NCI-H82 treated with DMSO at 0.1 percent for 48 hours (cell line): ENCODE measurements at regions not wholly inside any gene's neighbourhood (a gene's known extent, or its start where the extent isn't known, plus 50 kb on each side); places are given as distances from the start of the nearest gene placed in this dataset.

Experiments
- DNase-seq: peaks from one replicate; lab custom pipeline; 2025; ENCODE audit not compliant: unreplicated experiment; lab: John Stamatoyannopoulos, UW

DNA sequence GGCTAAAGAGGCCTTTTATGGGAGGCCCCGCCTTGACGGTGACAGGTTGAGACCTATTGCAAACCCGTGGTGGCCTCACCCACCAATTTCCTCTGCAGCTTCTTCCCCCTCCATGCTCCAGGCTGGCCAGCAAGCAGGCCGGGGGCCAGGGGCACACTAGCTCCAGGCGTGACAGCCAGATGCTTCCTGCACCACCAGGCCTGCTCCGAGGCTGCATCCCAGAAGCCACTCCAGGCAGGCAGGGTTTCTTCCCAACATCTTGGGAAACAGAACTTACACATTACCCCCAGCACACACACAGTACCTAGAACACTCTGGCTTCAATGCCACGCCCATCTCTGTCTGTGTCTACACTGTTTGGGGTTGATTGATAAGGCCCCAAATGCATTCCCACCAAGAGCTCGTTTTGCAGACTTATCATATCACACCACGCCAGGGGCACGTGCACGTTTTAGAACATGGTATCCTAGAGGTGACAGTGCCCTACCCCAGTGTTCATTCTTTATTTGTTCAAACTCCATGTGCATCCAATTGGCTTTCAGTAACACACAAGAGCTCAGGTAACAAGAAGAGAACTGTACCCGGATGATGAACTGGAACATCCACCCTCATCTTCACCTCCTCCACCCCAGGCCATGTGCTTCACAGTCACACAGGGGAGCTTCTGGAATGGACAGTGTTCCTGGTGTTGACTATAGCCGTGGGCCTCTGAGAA, 221.4 kb upstream of the RREB1 start:
- no peak for DNase-seq

GRCh38 chr6:6886886-6887285, 220.9 kb upstream of the RREB1 start:
- no peak for DNase-seq

DNA sequence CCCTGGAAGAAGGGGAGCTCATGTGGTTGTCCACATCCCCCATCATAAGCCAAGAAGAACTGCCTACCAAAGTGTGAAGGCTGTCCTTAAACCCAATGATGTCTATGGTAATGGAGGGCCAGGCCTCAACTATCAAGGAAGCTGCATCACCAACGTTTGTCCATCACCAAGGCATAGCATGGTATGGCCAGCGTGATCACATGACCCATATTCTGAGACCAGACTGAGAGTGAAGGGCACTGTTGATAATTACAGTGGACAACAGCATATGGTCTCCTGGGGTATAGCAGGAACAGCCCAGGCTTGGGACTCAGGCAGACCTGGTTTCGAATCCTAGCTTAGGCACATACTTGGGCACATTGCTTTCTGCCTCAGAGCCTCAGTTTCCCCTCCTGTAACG, 218.2 kb upstream of the RREB1 start:
- no peak for DNase-seq

DNA sequence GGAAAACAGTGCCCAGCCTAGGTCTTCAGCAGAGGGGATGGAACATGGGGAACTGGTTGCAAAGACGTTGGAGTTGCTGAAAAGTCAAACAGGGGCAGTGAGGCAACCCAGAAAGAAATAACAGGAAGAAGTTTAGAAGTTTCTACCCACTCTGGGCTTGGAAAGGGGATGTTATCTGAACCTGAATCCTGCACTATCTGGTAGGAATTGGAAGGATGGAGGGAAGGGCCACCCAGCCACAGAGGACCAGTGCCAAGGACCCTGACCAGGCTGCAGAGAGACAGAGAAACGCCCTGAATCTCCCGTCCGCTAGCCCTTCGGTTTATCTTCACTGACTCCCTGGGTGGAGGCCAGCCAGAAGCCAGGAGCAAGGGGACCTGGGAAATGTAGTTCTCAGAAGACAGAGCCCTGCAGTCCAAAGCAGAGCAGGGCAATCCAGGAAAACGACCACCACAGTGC, 217.3 kb upstream of the RREB1 start:
- DNase-seq, result no peak

GRCh38 chr6:6891125-6891721, 216.5 kb upstream of the RREB1 start:
- no peak for DNase-seq

- DNase-seq, result no peak
Measured at GRCh38 chr6:6891949-6892461, 215.8 kb upstream of the RREB1 start.

GRCh38 chr6:6892744-6893583, 214.8 kb upstream of the RREB1 start:
- no peak for DNase-seq

DNA sequence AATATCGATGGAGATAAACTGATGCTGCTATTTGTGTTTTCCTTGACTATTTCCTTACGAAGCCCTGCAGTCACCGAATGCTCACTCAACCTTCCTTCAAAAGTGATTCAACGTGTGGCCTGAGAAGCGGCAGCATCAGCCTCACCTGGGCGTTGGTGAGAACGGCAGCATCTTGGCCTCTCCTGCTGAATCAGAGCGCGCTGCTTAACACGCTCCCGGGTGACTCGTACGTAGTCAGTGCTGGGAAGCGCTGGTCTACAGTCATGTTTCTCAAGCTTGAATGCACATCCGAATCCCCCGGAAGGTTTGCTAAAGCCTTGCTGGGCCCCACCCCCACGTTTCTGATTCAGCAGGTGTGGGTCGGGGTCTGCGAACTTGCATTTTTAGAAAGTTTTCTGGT, 214.1 kb upstream of the RREB1 start:
- no peak for DNase-seq

DNA sequence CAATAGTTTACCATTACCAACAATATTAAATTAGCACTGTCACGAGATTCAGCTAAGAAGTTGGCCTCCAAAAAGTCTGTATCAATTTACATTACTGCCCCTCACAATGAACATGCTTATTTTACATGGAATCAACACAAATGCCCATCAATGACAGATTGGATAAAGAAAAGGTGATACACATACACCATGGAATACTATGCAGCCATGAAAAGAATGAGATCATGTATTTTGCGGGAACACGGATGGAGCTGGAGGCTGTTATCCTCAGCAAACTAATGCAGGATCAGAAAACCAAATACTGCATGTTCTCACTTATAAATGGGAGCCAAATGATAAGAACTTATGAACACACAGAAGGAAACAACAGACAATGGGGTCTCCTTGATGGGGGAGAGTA, 211.8 kb upstream of the RREB1 start:
- DNase-seq, result no peak

- no peak for DNase-seq
Measured at GRCh38 chr6:6897140-6897539, 210.6 kb upstream of the RREB1 start.

- DNase-seq, result no peak
Measured at GRCh38 chr6:6900569-6901204, 207.1 kb upstream of the RREB1 start.

- no peak for DNase-seq
Measured at GRCh38 chr6:6901205-6901719, 206.5 kb upstream of the RREB1 start.

- no peak for DNase-seq
Measured at GRCh38 chr6:6901945-6902344, 205.8 kb upstream of the RREB1 start.

DNA sequence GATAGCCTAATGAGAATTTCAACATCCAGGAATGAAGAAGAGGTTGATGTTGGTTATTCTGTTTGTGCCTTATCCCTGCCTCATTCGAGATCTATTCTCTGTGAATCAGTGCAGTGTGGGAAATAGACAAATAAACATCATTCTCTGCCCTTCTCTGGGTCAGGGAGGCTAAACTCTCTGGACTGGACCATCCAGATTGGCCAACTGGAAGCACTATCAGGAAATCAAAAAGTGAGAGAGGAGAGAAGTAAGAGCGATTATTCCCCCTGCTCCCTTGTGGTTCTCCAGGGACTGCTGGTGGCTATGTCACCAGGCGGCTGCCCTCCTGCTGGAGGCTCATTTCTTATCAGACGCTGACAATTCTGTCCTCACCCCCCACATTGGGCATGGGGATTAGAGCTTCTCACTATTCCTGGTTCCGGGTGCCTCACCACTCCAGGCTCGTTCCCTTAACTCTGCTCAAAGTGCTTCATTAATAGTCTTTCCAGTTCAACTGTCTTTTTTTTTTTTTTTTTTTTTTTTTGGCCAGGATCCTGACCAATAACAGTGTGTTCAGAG, 201.7 kb upstream of the RREB1 start:
- no peak for DNase-seq

DNA sequence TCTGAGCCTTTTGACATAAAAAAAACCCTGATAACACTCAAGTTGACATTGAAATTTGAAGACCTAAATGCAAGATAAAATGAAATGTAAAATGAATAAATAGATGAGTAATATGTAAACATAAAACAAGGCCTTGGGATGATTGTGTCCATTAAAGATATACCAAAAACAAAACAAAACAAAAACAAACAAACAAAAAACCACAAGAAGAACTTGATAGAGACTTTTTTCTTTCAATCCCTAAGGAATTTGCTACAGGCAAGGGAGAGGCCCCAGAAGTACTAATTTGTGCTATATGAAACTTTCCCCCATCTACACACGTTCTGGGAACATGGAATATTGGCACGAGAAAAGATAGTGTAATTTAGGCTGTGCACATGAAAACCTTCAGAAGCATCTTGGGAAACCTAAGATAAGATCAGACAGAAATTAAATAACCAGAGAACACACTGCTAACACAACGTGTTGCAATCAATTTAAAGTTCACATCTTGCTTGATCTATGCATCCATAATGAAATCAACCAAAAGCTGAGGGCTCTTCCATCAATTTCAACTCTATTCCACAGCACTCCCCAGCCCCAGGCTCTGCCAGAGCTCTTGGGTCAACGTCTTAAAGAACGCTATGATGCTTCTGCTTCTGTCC, 201.1 kb upstream of the RREB1 start:
- no peak for DNase-seq

- no peak for DNase-seq
Measured at GRCh38 chr6:6907286-6907685, 200.5 kb upstream of the RREB1 start.

DNA sequence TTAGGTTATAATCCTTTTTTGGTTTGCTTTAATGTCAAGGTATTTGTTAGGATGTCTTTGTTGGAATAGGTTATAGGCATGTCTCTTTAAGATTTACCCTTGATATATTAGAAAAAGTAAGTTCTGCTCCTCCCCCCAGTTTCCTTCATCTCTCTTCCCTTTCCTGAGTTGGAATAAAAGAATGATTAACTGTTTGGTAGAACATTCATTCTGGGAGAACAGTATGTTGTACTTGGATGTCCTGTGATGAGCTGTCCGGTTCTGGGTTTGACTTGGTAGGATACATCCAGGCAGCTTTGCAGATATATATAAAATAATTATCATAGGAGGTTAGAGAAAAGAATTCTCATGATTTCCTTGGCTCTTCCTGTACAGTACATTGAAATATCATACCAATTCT, 199.6 kb upstream of the RREB1 start:
- no peak for DNase-seq

DNA sequence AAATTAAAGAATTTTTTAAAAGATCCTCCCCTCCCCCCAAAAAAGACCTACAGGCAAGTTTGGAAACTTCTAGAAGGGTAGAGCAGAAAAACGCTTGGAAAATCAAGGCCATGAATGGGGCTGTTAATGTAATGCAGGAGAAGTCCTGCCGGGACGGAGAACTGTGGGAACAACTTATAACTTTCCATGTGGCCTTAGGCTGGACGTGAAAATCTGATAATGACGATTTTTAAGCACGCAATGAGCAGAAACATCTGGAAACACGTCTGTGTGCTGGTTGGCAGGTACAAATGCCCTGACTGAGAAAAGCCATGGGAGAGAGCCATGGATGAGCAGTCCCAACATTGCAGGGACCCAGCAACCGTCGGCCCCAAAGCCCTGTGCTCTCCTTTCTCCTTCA, 198.7 kb upstream of the RREB1 start:
- no peak for DNase-seq

- DNase-seq, result no peak
Measured at GRCh38 chr6:6910734-6911295, 196.9 kb upstream of the RREB1 start.

DNA sequence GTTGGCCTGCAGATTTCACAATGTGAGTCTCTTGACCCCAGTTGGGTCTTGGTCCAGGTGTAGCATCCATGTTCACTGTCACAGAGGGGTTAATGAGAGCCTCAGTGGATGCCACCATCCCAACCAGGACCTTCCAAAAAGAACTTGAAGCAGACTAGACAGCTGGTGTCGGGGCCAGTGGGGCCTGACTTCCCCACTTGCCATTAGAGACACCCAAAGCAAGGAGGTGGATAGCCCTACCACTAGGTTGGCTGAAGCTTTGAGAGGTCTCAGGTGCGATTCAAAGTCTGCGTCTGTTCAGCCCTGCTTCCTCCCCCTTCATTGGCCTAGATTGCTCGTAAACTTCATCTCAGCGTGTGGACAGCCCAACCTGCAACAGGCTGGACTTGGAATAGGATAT, 196.4 kb upstream of the RREB1 start:
- no peak for DNase-seq
